DOHH2 (cell line): ENCODE measurements at regions not wholly inside any gene's neighbourhood (a gene's known extent, or its start where the extent isn't known, plus 50 kb on each side); places are given as distances from the start of the nearest gene placed in this dataset.
"Not testable (repeated sequence)": the region's sequence is repeated elsewhere in the genome, so short reads cannot be mapped to it uniquely, and the experiment has no call there.

Source experiments
- H3F3A ChIP-seq: fragments of 200-600 bp; sonication (generic), shearing (Covaris generic); 2 replicates; pipeline ENCODE4 v1.6.0; 2016; ENCODE audit warnings: antibody characterized with exemption, mild to moderate bottlenecking; ENCODE audit not compliant: control insufficient read depth, insufficient read depth
- H3K27ac ChIP-seq: fragments of 200-600 bp; sonication (generic); 2 replicates; pipeline ENCODE4 v1.5.1; 2014; ENCODE audit warnings: low read depth, mild to moderate bottlenecking, low read length, moderate library complexity
- H3K27me3 ChIP-seq: fragments of 200-600 bp; sonication (generic); 2 replicates; pipeline ENCODE4 v1.6.1; 2014; ENCODE audit warnings: mild to moderate bottlenecking, low read length, mixed read lengths; ENCODE audit not compliant: control insufficient read depth
- H3K36me3 ChIP-seq: fragments of 200-600 bp; sonication (generic); 2 replicates; pipeline ENCODE4 v1.6.1; 2014; ENCODE audit warnings: mild to moderate bottlenecking, low read length, moderate library complexity, mixed read lengths; ENCODE audit not compliant: control insufficient read depth
- H3K4me1 ChIP-seq: fragments of 200-600 bp; sonication (generic); 2 replicates; pipeline ENCODE4 v1.6.1; 2014; ENCODE audit warnings: mild to moderate bottlenecking, low read length, mixed read lengths; ENCODE audit not compliant: control insufficient read depth
- H3K4me2 ChIP-seq: fragments of 200-600 bp; sonication (generic); 2 replicates; pipeline ENCODE4 v1.6.0; 2014; ENCODE audit warnings: mild to moderate bottlenecking, low read length, moderate library complexity
- H3K4me3 ChIP-seq: fragments of 200-600 bp; sonication (generic); 2 replicates; pipeline ENCODE4 v1.5.1; 2014; ENCODE audit warnings: mild to moderate bottlenecking, low read length, mixed read lengths
- H3K79me2 ChIP-seq: fragments of 200-600 bp; sonication (generic); 2 replicates; pipeline ENCODE4 v1.6.1; 2014; ENCODE audit warnings: mild to moderate bottlenecking, low read length, mixed read lengths; ENCODE audit not compliant: control insufficient read depth
- H3K9me2 ChIP-seq: fragments of 200-600 bp; sonication (generic); replicated peaks from 2 replicates; pipeline ENCODE4 v1.6.1; 2014; ENCODE audit warnings: mild to moderate bottlenecking, low read length, mixed read lengths; ENCODE audit not compliant: control insufficient read depth
- H3K9me3 ChIP-seq: fragments of 200-600 bp; sonication (generic); 2 replicates; pipeline ENCODE4 v1.6.1; 2014; ENCODE audit warnings: antibody characterized with exemption, low read length, mixed read lengths; ENCODE audit not compliant: control insufficient read depth, insufficient read depth
- H4K20me1 ChIP-seq: fragments of 200-600 bp; sonication (generic); 2 replicates; pipeline ENCODE4 v1.6.0; 2014; ENCODE audit warnings: low read depth, mild to moderate bottlenecking, antibody characterized with exemption, low read length, moderate library complexity; ENCODE audit not compliant: control insufficient read depth, insufficient read depth
- EZH2phosphoT487 ChIP-seq: fragments of 200-600 bp; sonication (generic); IDR thresholded peaks from 2 replicates; pipeline ENCODE4 v1.6.1; 2017; ENCODE audit warnings: borderline replicate concordance, mild to moderate bottlenecking, antibody characterized with exemption, low read length, moderate library complexity, mixed read lengths
- TF ChIP-seq, protein P1 (sequence below): fragments of 200-600 bp; sonication (generic); IDR thresholded peaks from one replicate; pipeline ENCODE4 v1.5.1; 2014; ENCODE audit warnings: antibody characterized with exemption, mild to moderate bottlenecking, low read depth, low read length; ENCODE audit not compliant: poor library complexity, severe bottlenecking

DNA sequence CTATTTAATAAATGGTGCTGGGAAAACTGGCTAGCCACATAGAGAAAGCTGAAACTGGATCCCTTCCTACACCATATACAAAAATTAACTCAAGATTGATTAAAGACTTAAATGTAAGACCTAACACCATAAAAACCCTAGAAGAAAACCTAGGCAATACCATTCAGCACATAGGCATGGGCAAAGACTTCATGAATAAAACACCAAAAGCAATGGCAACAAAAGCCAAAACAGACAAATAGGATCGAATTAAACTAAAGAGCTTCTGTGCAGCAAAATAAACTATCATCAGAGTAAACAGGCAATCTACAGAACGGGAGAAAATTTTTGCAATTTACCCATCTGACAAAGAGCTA, 267.9 kb downstream of the HINT1 start:
- H3K4me1 ChIP-seq, H3K4me3 ChIP-seq, H3K9me2 ChIP-seq, H3K79me2 ChIP-seq, H3K9me3 ChIP-seq, H3K27ac ChIP-seq, H3K27me3 ChIP-seq, H4K20me1 ChIP-seq, H3K36me3 ChIP-seq, H3K4me2 ChIP-seq, H3F3A ChIP-seq: not testable (repeated sequence)

DNA sequence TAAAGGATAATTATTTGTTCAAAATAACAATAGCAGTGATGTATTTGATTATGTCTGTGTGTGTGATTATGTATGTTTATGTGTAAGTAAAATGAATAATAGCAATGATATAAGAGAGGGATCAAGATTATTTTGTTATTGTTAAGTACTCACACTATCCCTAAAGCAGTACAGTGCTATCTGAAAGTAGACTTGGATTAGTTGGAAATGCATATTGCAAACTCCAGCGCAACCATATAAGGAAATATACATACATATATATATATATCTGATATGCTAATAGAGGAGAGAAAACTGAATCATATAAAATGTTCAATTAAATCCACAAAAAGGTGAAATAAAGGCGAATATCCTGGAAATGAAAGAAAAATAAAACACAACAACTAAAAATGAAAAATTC, 268.4 kb downstream of the HINT1 start:
- Histone ChIP-seq H3K4me3 (no peak overlapping the region), H3K9me2 (no peaks in the 10 kb centered on the region), H3K4me2 (no peak overlapping the region)

DNA sequence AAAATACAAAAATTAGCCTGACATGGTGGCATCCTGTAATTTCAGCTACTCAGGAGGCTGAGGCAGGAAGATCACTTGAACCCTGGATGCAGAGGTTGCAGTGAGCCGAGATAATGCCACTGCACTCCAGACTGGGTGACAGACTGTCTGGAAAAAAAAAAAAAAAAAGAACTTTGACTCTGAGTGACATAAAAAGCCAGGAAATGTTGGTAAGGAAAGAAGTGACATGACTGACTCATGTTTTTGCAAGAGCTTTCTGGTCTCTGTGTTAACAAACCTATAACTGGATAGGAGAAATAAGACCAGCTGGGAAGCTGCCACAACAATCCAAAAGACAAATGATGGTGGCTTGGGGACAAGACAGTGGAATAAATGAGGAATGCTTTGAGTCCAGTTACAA, 272.1 kb downstream of the HINT1 start:
- Histone ChIP-seq H4K20me1 (no peaks in the 10 kb centered on the region), H3K27me3 (no peaks in the 10 kb centered on the region)
- TF ChIP-seq EZH2phosphoT487 = no peak
- TF ChIP-seq, protein P1, sequence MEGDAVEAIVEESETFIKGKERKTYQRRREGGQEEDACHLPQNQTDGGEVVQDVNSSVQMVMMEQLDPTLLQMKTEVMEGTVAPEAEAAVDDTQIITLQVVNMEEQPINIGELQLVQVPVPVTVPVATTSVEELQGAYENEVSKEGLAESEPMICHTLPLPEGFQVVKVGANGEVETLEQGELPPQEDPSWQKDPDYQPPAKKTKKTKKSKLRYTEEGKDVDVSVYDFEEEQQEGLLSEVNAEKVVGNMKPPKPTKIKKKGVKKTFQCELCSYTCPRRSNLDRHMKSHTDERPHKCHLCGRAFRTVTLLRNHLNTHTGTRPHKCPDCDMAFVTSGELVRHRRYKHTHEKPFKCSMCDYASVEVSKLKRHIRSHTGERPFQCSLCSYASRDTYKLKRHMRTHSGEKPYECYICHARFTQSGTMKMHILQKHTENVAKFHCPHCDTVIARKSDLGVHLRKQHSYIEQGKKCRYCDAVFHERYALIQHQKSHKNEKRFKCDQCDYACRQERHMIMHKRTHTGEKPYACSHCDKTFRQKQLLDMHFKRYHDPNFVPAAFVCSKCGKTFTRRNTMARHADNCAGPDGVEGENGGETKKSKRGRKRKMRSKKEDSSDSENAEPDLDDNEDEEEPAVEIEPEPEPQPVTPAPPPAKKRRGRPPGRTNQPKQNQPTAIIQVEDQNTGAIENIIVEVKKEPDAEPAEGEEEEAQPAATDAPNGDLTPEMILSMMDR = no peak

More for the DNA sequence above, 268.4 kb downstream of the HINT1 start:
- no peaks in the 10 kb centered on the region for H3K9me3 ChIP-seq
- no peaks in the 10 kb centered on the region for H3K4me1 ChIP-seq
- no peak for TF ChIP-seq EZH2phosphoT487
- TF ChIP-seq, protein P1 = no peak
- H3K36me3 ChIP-seq = no peaks in the 10 kb centered on the region
- H3F3A ChIP-seq = no peaks in the 10 kb centered on the region
- H3K27me3 ChIP-seq = no peaks in the 10 kb centered on the region
- no peaks in the 10 kb centered on the region for H3K79me2 ChIP-seq
- no peak overlapping the region for H3K27ac ChIP-seq
- no peaks in the 10 kb centered on the region for H4K20me1 ChIP-seq

DNA sequence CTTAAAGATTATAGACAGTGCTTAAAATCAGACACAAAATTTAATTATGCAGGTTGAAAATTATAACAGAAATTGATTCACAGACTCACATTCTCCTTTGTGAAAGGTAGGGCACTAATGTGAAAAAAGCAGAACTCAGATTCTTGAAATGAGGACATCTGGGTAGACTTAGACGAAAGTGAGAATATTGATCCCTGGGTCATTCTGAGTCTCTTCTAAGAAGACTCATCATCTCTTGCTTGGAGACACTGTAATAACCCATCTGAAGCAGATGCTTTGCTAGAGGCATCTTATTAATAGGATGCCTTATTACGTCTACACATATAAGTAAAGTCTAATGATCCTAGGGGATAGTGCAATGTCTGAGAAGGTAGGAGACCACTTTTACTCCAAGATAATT, 274.4 kb downstream of the HINT1 start:
- no peak for TF ChIP-seq EZH2phosphoT487
- TF ChIP-seq, protein P1 = no peak

More for the DNA sequence above, 272.1 kb downstream of the HINT1 start:
- H3K4me1 ChIP-seq = no peaks in the 10 kb centered on the region
- no peak overlapping the region for H3K4me3 ChIP-seq
- no peak overlapping the region for H3K4me2 ChIP-seq
- H3K9me3 ChIP-seq = no peaks in the 10 kb centered on the region
- H3K79me2 ChIP-seq = no peaks in the 10 kb centered on the region
- no peak overlapping the region for H3K27ac ChIP-seq
- H3F3A ChIP-seq = no peaks in the 10 kb centered on the region
- H3K36me3 ChIP-seq = no peaks in the 10 kb centered on the region
- no peaks in the 10 kb centered on the region for H3K9me2 ChIP-seq

More for the DNA sequence above, 274.4 kb downstream of the HINT1 start:
- Histone ChIP-seq H3K4me2 (no peak overlapping the region), H3K36me3 (no peaks in the 10 kb centered on the region), H3K9me2 (no peaks in the 10 kb centered on the region), H4K20me1 (no peaks in the 10 kb centered on the region), H3K4me1 (no peaks in the 10 kb centered on the region), H3K79me2 (no peaks in the 10 kb centered on the region), H3K4me3 (no peak overlapping the region), H3K27ac (no peak overlapping the region), H3K9me3 (no peaks in the 10 kb centered on the region), H3K27me3 (peaks cover 3% of the 10 kb centered on the region; the same call in 1 of the 2 replicates), H3F3A (no peaks in the 10 kb centered on the region)
